Stimulated activated effector memory CD8-positive, alpha-beta T cell treated with anti-CD3 and anti-CD28 coated beads, Interleukin-12 subunit alpha, Interleukin-12 subunit beta, amount 100 ng/mL, for 72 hours (primary cell): ENCODE measurements at regions not wholly inside any gene's neighbourhood (a gene's known extent, or its start where the extent isn't known, plus 50 kb on each side); places are given as distances from the start of the nearest gene placed in this dataset.
"Not testable (repeated sequence)": the region's sequence is repeated elsewhere in the genome, so short reads cannot be mapped to it uniquely, and the experiment has no call there.

Source experiments
- ATAC-seq: fragments of 150-1000 bp; cut with Tn5 transposase; 2 replicates; pipeline ENCODE4 v1.10.0; 2021
- DNase-seq, 2 donors: peaks; one replicate each; pipeline ENCODE4 v3.0.0; 2021 to 2022; ENCODE audit warnings: low spot score in 2 of 2
- H3K27ac Mint-ChIP-seq: one replicate; pipeline ENCODE4 v1.8.0; 2022; ENCODE audit warnings: mild to moderate bottlenecking, mixed read lengths
- H3K36me3 Mint-ChIP-seq: one replicate; pipeline ENCODE4 v1.8.0; 2022; ENCODE audit warnings: mild to moderate bottlenecking, mixed read lengths
- H3K4me1 Mint-ChIP-seq: one replicate; pipeline ENCODE4 v1.8.0; 2022; ENCODE audit warnings: mixed read lengths
- H3K4me3 Mint-ChIP-seq: one replicate; pipeline ENCODE4 v1.8.0; 2022; ENCODE audit warnings: mild to moderate bottlenecking, mixed read lengths
- H3K9me3 Mint-ChIP-seq: one replicate; pipeline ENCODE4 v1.8.0; 2022; ENCODE audit warnings: mixed read lengths

GRCh38 chr9:39545079-39545478 lies 189.6 kb downstream of the SPATA31A1 start:
- not testable (repeated sequence) for H3K9me3 Mint-ChIP-seq, H3K4me3 Mint-ChIP-seq, H3K36me3 Mint-ChIP-seq, H3K4me1 Mint-ChIP-seq, H3K27ac Mint-ChIP-seq, DNase-seq, ATAC-seq

GRCh38 chr9:39550573-39550972 lies 195.1 kb downstream of the SPATA31A1 start:
- not testable (repeated sequence) for H3K36me3 Mint-ChIP-seq, H3K4me3 Mint-ChIP-seq, H3K9me3 Mint-ChIP-seq, H3K27ac Mint-ChIP-seq, H3K4me1 Mint-ChIP-seq, ATAC-seq, DNase-seq

- not testable (repeated sequence) for H3K4me3 Mint-ChIP-seq, H3K27ac Mint-ChIP-seq, H3K36me3 Mint-ChIP-seq, DNase-seq, ATAC-seq, H3K4me1 Mint-ChIP-seq, H3K9me3 Mint-ChIP-seq
Observed at GRCh38 chr9:39551544-39551943, 196.1 kb downstream of the SPATA31A1 start.

GRCh38 chr9:39552242-39552881 lies 196.9 kb downstream of the SPATA31A1 start:
- ATAC-seq, H3K4me3 Mint-ChIP-seq, H3K4me1 Mint-ChIP-seq, DNase-seq, H3K27ac Mint-ChIP-seq, H3K36me3 Mint-ChIP-seq, H3K9me3 Mint-ChIP-seq: not testable (repeated sequence)

- ATAC-seq, H3K4me1 Mint-ChIP-seq, H3K4me3 Mint-ChIP-seq, H3K27ac Mint-ChIP-seq, H3K9me3 Mint-ChIP-seq, DNase-seq, H3K36me3 Mint-ChIP-seq: not testable (repeated sequence)
Observed at GRCh38 chr9:39554352-39554751, 198.9 kb downstream of the SPATA31A1 start.

GRCh38 chr9:39559384-39559783 lies 203.9 kb downstream of the SPATA31A1 start:
- ATAC-seq, H3K4me1 Mint-ChIP-seq, DNase-seq, H3K9me3 Mint-ChIP-seq, H3K4me3 Mint-ChIP-seq, H3K27ac Mint-ChIP-seq, H3K36me3 Mint-ChIP-seq: not testable (repeated sequence)

GRCh38 chr9:39566782-39567181 lies 211.3 kb downstream of the SPATA31A1 start:
- not testable (repeated sequence) for H3K4me3 Mint-ChIP-seq, H3K9me3 Mint-ChIP-seq, H3K36me3 Mint-ChIP-seq, H3K4me1 Mint-ChIP-seq, DNase-seq, H3K27ac Mint-ChIP-seq, ATAC-seq

- not testable (repeated sequence) for ATAC-seq, H3K36me3 Mint-ChIP-seq, H3K27ac Mint-ChIP-seq, DNase-seq, H3K4me1 Mint-ChIP-seq, H3K4me3 Mint-ChIP-seq, H3K9me3 Mint-ChIP-seq
Observed at GRCh38 chr9:39567396-39567795, 211.9 kb downstream of the SPATA31A1 start.

- H3K4me1 Mint-ChIP-seq, ATAC-seq, DNase-seq, H3K4me3 Mint-ChIP-seq, H3K9me3 Mint-ChIP-seq, H3K27ac Mint-ChIP-seq, H3K36me3 Mint-ChIP-seq: not testable (repeated sequence)
Observed at GRCh38 chr9:39568900-39569299, 213.4 kb downstream of the SPATA31A1 start.

GRCh38 chr9:39573024-39574022 lies 217.9 kb downstream of the SPATA31A1 start:
- ATAC-seq, result peak; percentile 34
- H3K27ac Mint-ChIP-seq, H3K4me1 Mint-ChIP-seq, H3K9me3 Mint-ChIP-seq, H3K4me3 Mint-ChIP-seq, H3K36me3 Mint-ChIP-seq, DNase-seq: not testable (repeated sequence)

- DNase-seq, H3K27ac Mint-ChIP-seq, H3K4me1 Mint-ChIP-seq, H3K36me3 Mint-ChIP-seq, ATAC-seq, H3K9me3 Mint-ChIP-seq, H3K4me3 Mint-ChIP-seq: not testable (repeated sequence)
Observed at GRCh38 chr9:39579000-39579399, 223.5 kb downstream of the SPATA31A1 start.

GRCh38 chr9:39581296-39581695 lies 225.8 kb downstream of the SPATA31A1 start:
- not testable (repeated sequence) for H3K36me3 Mint-ChIP-seq, H3K27ac Mint-ChIP-seq, H3K4me1 Mint-ChIP-seq, ATAC-seq, H3K9me3 Mint-ChIP-seq, H3K4me3 Mint-ChIP-seq, DNase-seq

GRCh38 chr9:39582677-39583412 lies 227.4 kb downstream of the SPATA31A1 start:
- H3K4me1 Mint-ChIP-seq, H3K4me3 Mint-ChIP-seq, DNase-seq, ATAC-seq, H3K9me3 Mint-ChIP-seq, H3K27ac Mint-ChIP-seq, H3K36me3 Mint-ChIP-seq: not testable (repeated sequence)

- H3K4me3 Mint-ChIP-seq, DNase-seq, ATAC-seq, H3K27ac Mint-ChIP-seq, H3K4me1 Mint-ChIP-seq, H3K9me3 Mint-ChIP-seq, H3K36me3 Mint-ChIP-seq: not testable (repeated sequence)
Observed at GRCh38 chr9:39583413-39583747, 227.9 kb downstream of the SPATA31A1 start.

- H3K27ac Mint-ChIP-seq, H3K36me3 Mint-ChIP-seq, H3K9me3 Mint-ChIP-seq, H3K4me1 Mint-ChIP-seq, H3K4me3 Mint-ChIP-seq, DNase-seq: not testable (repeated sequence)
- peak; percentile 51 for ATAC-seq
Observed at GRCh38 chr9:39585233-39585632, 229.8 kb downstream of the SPATA31A1 start.
